IMR-90 (cell line): ENCODE measurements at regions not wholly inside any gene's neighbourhood (a gene's known extent, or its start where the extent isn't known, plus 50 kb on each side); places are given as distances from the start of the nearest gene placed in this dataset.

ENCODE experiments used
- ATAC-seq: fragments of 200-7000 bp; cut with Tn5 transposase; 2 replicates; pipeline ENCODE4 v1.9.1; 2020; ENCODE audit warnings: low read depth, mild to moderate bottlenecking, moderate library complexity
- BruUV-seq: library from RNA; stranded (reverse); fragments of 400-500 nt; replicated peaks from 2 replicates; lab custom pipeline; 2021; lab: Mats Ljungman, UMichigan
- CTCF ChIA-PET: fragments of 300-600 bp; formaldehyde crosslinking; extraction: SDS; loops from one replicate; lab custom pipeline; 2021; ENCODE audit warnings: antibody characterized with exemption; lab: Yijun Ruan, JAX
- POLR2A ChIA-PET: fragments of 300-600 bp; sonication (Branson Sonifier 250); formaldehyde crosslinking; loops from one replicate; lab custom pipeline; 2022; ENCODE audit warnings: antibody characterized with exemption; ENCODE audit not compliant: unreplicated experiment; lab: Charles Lee
- DNase-seq: peaks from one replicate; pipeline ENCODE4 v3.0.0; 2013
- H2AFZ ChIP-seq: replicated peaks from 2 replicates; pipeline ENCODE3; 2013; ENCODE audit warnings: low read length, mild to moderate bottlenecking; ENCODE audit not compliant: poor library complexity
- H2AK5ac ChIP-seq: 2 replicates; pipeline ENCODE4 v1.6.1; 2013; ENCODE audit warnings: low read depth, low read length, inconsistent platforms
- H2AK9ac ChIP-seq: replicated peaks from 2 replicates; pipeline ENCODE3; 2013; ENCODE audit warnings: mild to moderate bottlenecking, low read depth, low read length, moderate library complexity; ENCODE audit not compliant: poor library complexity
- H2BK120ac ChIP-seq: 2 replicates; pipeline ENCODE4 v1.6.1; 2013; ENCODE audit warnings: low read depth, low read length, inconsistent platforms
- H2BK15ac ChIP-seq: 3 replicates; pipeline ENCODE4 v1.6.1; 2013; ENCODE audit warnings: low read depth, low read length, inconsistent platforms
- H2BK20ac ChIP-seq: 2 replicates; pipeline ENCODE4 v1.6.1; 2013; ENCODE audit warnings: low read depth, mild to moderate bottlenecking, inconsistent platforms, low read length, moderate library complexity
- H2BK5ac ChIP-seq: 2 replicates; pipeline ENCODE4 v1.6.1; 2013; ENCODE audit warnings: mild to moderate bottlenecking, low read depth, low read length, inconsistent platforms; ENCODE audit not compliant: poor library complexity, severe bottlenecking
- H3K14ac ChIP-seq: replicated peaks from 2 replicates; pipeline ENCODE4 v1.6.1; 2013; ENCODE audit warnings: low read depth, low read length, inconsistent platforms
- H3K18ac ChIP-seq: 2 replicates; pipeline ENCODE4 v1.6.1; 2013; ENCODE audit warnings: low read depth, low read length, control low read depth
- H3K23ac ChIP-seq: 2 replicates; pipeline ENCODE4 v1.6.1; 2013; ENCODE audit warnings: low read depth, low read length, inconsistent platforms
- H3K27ac ChIP-seq: 2 replicates; pipeline ENCODE4 v1.5.1; 2013; ENCODE audit warnings: mild to moderate bottlenecking, control low read depth, low read length; ENCODE audit not compliant: insufficient read depth
- H3K27me3 ChIP-seq: 2 replicates; pipeline ENCODE4 v1.6.1; 2013; ENCODE audit warnings: low read length; ENCODE audit not compliant: control insufficient read depth, insufficient read depth
- H3K36me3 ChIP-seq: 2 replicates; pipeline ENCODE4 v1.6.1; 2013; ENCODE audit warnings: low read length, mixed read lengths; ENCODE audit not compliant: control insufficient read depth, insufficient read depth
- H3K4ac ChIP-seq: 2 replicates; pipeline ENCODE4 v1.6.1; 2013; ENCODE audit warnings: low read depth, low read length, inconsistent platforms
- H3K4me1 ChIP-seq: 2 replicates; pipeline ENCODE4 v1.6.1; 2013; ENCODE audit warnings: low read length, mixed read lengths; ENCODE audit not compliant: control insufficient read depth, insufficient read depth
- H3K4me2 ChIP-seq: 2 replicates; pipeline ENCODE4 v1.6.1; 2013; ENCODE audit warnings: low read depth, mild to moderate bottlenecking, control low read depth, low read length, moderate library complexity
- H3K4me3 ChIP-seq: 2 replicates; pipeline ENCODE4 v1.5.1; 2013; ENCODE audit warnings: low read depth, mild to moderate bottlenecking, control low read depth, low read length, moderate library complexity; ENCODE audit not compliant: insufficient read depth
- H3K56ac ChIP-seq: 2 replicates; pipeline ENCODE4 v1.6.1; 2013; ENCODE audit warnings: low read length, inconsistent platforms; ENCODE audit not compliant: insufficient read depth; ENCODE audit errors: extremely low read depth
- H3K79me1 ChIP-seq, 2 experiments: 2 replicates each; pipeline ENCODE4 v1.6.1; 2013; ENCODE audit warnings: low read length in 2 of 2, inconsistent platforms in 1 of 2, low read depth in 1 of 2
- H3K9ac ChIP-seq: 2 replicates; pipeline ENCODE4 v1.6.1; 2013; ENCODE audit warnings: low read depth, low read length, control low read depth
- H3K9me1 ChIP-seq: 2 replicates; pipeline ENCODE4 v1.6.1; 2013; ENCODE audit warnings: low read length, inconsistent platforms; ENCODE audit not compliant: insufficient read depth
- H3K9me3 ChIP-seq: 2 replicates; pipeline ENCODE4 v1.6.1; 2013; ENCODE audit warnings: low read length; ENCODE audit not compliant: control insufficient read depth, insufficient read depth
- H4K20me1 ChIP-seq: 2 replicates; pipeline ENCODE4 v1.6.1; 2013; ENCODE audit warnings: low read length, inconsistent platforms; ENCODE audit not compliant: insufficient read depth
- H4K5ac ChIP-seq: 2 replicates; pipeline ENCODE4 v1.6.1; 2013; ENCODE audit warnings: mild to moderate bottlenecking, low read depth, low read length, control low read depth
- H4K8ac ChIP-seq, 2 experiments: 2 replicates each; pipeline ENCODE4 v1.6.1; 2013; ENCODE audit warnings: low read depth in 2 of 2, low read length in 2 of 2, control low read depth in 1 of 2, inconsistent platforms in 1 of 2
- H4K91ac ChIP-seq: 2 replicates; pipeline ENCODE4 v1.6.1; 2013; ENCODE audit warnings: low read depth, low read length, inconsistent platforms; ENCODE audit not compliant: insufficient read depth
- CHD1 ChIP-seq: IDR thresholded peaks from 2 replicates; pipeline ENCODE4 v1.6.1; 2012; ENCODE audit warnings: low read depth, low read length, improper control_type of control experiment
- CTCF ChIP-seq: conservative IDR thresholded peaks from 2 replicates; pipeline ENCODE4 v1.5.1; 2012; ENCODE audit warnings: mild to moderate bottlenecking, low read depth, low read length, improper control_type of control experiment
- FOS ChIP-seq: fragments of 150-350 bp; IDR thresholded peaks from 2 replicates; pipeline ENCODE4 v1.6.1; 2016; ENCODE audit warnings: low read depth, low read length
- MAFK ChIP-seq: IDR thresholded peaks from 2 replicates; pipeline ENCODE4 v1.6.1; 2012; ENCODE audit warnings: low read depth, low read length, improper control_type of control experiment
- MAZ ChIP-seq: IDR thresholded peaks from 2 replicates; pipeline ENCODE4 v1.6.1; 2012; ENCODE audit warnings: low read depth, mild to moderate bottlenecking, low read length, improper control_type of control experiment, moderate library complexity, borderline replicate concordance
- NFE2L2 ChIP-seq: fragments of 150-350 bp; IDR thresholded peaks from 2 replicates; pipeline ENCODE4 v1.6.1; 2016; ENCODE audit warnings: low read depth, mild to moderate bottlenecking, low read length
- POLR2A ChIP-seq: IDR thresholded peaks from 2 replicates; pipeline ENCODE4 v1.6.1; 2012; ENCODE audit warnings: mild to moderate bottlenecking, low read depth, low read length
- RAD21 ChIP-seq: IDR thresholded peaks from 2 replicates; pipeline ENCODE4 v1.6.1; 2012; ENCODE audit warnings: low read length, improper control_type of control experiment
- RCOR1 ChIP-seq: IDR thresholded peaks from 2 replicates; pipeline ENCODE4 v1.6.1; 2012; ENCODE audit warnings: mild to moderate bottlenecking, low read length, improper control_type of control experiment; ENCODE audit not compliant: insufficient replicate concordance
- RFX5 ChIP-seq: IDR thresholded peaks from 2 replicates; pipeline ENCODE4 v1.8.0; 2012; ENCODE audit warnings: low read depth, mild to moderate bottlenecking, low read length, moderate library complexity
- SMC3 ChIP-seq: fragments of 150-350 bp; IDR thresholded peaks from 2 replicates; pipeline ENCODE4 v1.6.1; 2016; ENCODE audit warnings: low read depth, mild to moderate bottlenecking, antibody characterized with exemption, low read length, moderate library complexity
- WGBS, 2 experiments: methylation state at CpG; one replicate each; pipeline versions ENCODE4 v1.1.5 to v1.1.7; 2013; ENCODE audit warnings: missing lambda C conversion rate in 2 of 2; ENCODE audit not compliant: insufficient read length in 1 of 2; ENCODE audit errors: extremely low coverage in 2 of 2; 5-methylcytosine and 5-hydroxymethylcytosine counted together
- dilution Hi-C: fragments of 300-500 bp; cut with HindIII; formaldehyde crosslinking; loops from one replicate; pipeline ENCODE4 v1.14.3; 2018; ENCODE audit warnings: low sequenced_read_pairs; ENCODE audit not compliant: unreplicated experiment
- in situ Hi-C: fragments of 300-500 bp; cut with MboI; formaldehyde crosslinking; loops from 3 replicates; pipeline ENCODE4 v1.14.3; 2019; ENCODE audit warnings: low sequenced_read_pairs, inconsistent platforms, mixed read lengths
- intact Hi-C: fragments of 100-400 bp; cut with micrococcal nuclease; formaldehyde crosslinking; loops from 2 replicates; pipeline ENCODE4 v1.10.0; 2022
- TF ChIP-seq, protein P1 (sequence below): fragments of 150-350 bp; IDR thresholded peaks from 2 replicates; pipeline ENCODE4 v1.6.1; 2016; ENCODE audit warnings: low read depth, mild to moderate bottlenecking, low read length, moderate library complexity, borderline replicate concordance

GRCh38 chr11:59302991-59303390, 55.7 kb upstream of the OR5AN1 start:
- no peak overlapping the region for H3K23ac ChIP-seq
- H3K27ac ChIP-seq = no peak overlapping the region
- no peak overlapping the region for H3K56ac ChIP-seq
- H4K8ac ChIP-seq = no peak overlapping the region
- no peaks in the 10 kb centered on the region for H3K4me1 ChIP-seq
- H4K5ac ChIP-seq = no peak overlapping the region
- no peaks in the 10 kb centered on the region for H3K9me3 ChIP-seq
- no peak overlapping the region for H3K4ac ChIP-seq
- H3K9ac ChIP-seq = no peak overlapping the region
- intact Hi-C loops = no loop called here
- POLR2A ChIA-PET = no interaction called here
- no peak overlapping the region for H3K4me2 ChIP-seq
- H4K20me1 ChIP-seq = no peaks in the 10 kb centered on the region
- H2AK5ac ChIP-seq = no peak overlapping the region
- CTCF ChIA-PET = interaction anchor here (0.6 to 1.2 kb wide), 2 partner anchors 55 to 167 kb away, joined by 3 read pairs; no protein-coding TSS in a partner anchor
- WGBS, 2 experiments = no CpG with 5 or more reads among the region's 1 CpG
- ATAC-seq (no peak), DNase-seq (no peak)
- no peaks in the 10 kb centered on the region for H3K79me1 ChIP-seq
- H2BK120ac ChIP-seq = no peak overlapping the region
- in situ Hi-C loops = no loop called here
- H4K91ac ChIP-seq = no peak overlapping the region
- no peak overlapping the region for H2AFZ ChIP-seq
- H2BK15ac ChIP-seq = no peak overlapping the region
- dilution Hi-C loops = no loop called here
- H3K27me3 ChIP-seq = no peaks in the 10 kb centered on the region
- no peaks in the 10 kb centered on the region for H3K9me1 ChIP-seq
- TF ChIP-seq, protein P1, sequence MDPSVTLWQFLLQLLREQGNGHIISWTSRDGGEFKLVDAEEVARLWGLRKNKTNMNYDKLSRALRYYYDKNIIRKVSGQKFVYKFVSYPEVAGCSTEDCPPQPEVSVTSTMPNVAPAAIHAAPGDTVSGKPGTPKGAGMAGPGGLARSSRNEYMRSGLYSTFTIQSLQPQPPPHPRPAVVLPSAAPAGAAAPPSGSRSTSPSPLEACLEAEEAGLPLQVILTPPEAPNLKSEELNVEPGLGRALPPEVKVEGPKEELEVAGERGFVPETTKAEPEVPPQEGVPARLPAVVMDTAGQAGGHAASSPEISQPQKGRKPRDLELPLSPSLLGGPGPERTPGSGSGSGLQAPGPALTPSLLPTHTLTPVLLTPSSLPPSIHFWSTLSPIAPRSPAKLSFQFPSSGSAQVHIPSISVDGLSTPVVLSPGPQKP = no peak
- TF ChIP-seq RAD21 (no peak), MAZ (no peak), NFE2L2 (no peak), RCOR1 (no peak), POLR2A (no peak), MAFK (no peak), RFX5 (no peak), FOS (no peak), SMC3 (no peak), CHD1 (no peak), CTCF (no peak)
- H2AK9ac ChIP-seq = no peak overlapping the region
- H2BK20ac ChIP-seq = no peak overlapping the region
- no peak overlapping the region for H3K14ac ChIP-seq
- no peak overlapping the region for H3K4me3 ChIP-seq
- H3K36me3 ChIP-seq = no peaks in the 10 kb centered on the region
- BruUV-seq = no TSS peak
- H3K18ac ChIP-seq = no peak overlapping the region
- H2BK5ac ChIP-seq = no peak overlapping the region
